PC-9 (cell line): ENCODE measurements at regions not wholly inside any gene's neighbourhood (a gene's known extent, or its start where the extent isn't known, plus 50 kb on each side); places are given as distances from the start of the nearest gene placed in this dataset.

Experiments
- EZH2 ChIP-seq: fragments of 200-600 bp; sonication (generic); IDR thresholded peaks from 2 replicates; pipeline ENCODE4 v1.8.0; 2017; ENCODE audit warnings: antibody characterized with exemption, low read depth
- TF ChIP-seq, protein P1 (sequence below): fragments of 200-600 bp; sonication (generic); conservative IDR thresholded peaks from 2 replicates; pipeline ENCODE4 v1.6.1; 2017; ENCODE audit warnings: mixed run types, antibody characterized with exemption, mild to moderate bottlenecking, moderate library complexity

DNA sequence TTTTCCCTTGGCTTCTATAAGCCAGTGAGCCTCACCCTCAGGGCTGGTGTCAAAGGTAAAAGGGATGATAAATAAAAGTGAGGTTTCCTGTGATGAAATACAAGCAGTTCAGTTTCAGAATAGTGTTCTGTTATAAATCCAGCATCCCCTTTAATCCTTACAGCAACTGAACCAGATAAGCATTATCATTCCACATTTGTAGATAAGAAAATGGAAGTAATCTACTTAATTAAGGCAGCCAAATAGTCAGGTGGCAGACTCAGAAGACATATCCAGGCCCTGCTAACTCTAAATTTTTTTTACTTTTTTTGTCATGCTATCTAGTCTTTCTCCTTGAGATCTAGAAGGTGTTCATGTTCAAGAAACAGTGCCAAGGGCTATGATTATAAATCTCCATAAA lies 99.4 kb upstream of the SOX21 start:
- TF ChIP-seq, protein P1, sequence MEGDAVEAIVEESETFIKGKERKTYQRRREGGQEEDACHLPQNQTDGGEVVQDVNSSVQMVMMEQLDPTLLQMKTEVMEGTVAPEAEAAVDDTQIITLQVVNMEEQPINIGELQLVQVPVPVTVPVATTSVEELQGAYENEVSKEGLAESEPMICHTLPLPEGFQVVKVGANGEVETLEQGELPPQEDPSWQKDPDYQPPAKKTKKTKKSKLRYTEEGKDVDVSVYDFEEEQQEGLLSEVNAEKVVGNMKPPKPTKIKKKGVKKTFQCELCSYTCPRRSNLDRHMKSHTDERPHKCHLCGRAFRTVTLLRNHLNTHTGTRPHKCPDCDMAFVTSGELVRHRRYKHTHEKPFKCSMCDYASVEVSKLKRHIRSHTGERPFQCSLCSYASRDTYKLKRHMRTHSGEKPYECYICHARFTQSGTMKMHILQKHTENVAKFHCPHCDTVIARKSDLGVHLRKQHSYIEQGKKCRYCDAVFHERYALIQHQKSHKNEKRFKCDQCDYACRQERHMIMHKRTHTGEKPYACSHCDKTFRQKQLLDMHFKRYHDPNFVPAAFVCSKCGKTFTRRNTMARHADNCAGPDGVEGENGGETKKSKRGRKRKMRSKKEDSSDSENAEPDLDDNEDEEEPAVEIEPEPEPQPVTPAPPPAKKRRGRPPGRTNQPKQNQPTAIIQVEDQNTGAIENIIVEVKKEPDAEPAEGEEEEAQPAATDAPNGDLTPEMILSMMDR = no peak
- no peak for TF ChIP-seq EZH2
